ENCODE measurements at regions not wholly inside any gene's neighbourhood (a gene's known extent, or its start where the extent isn't known, plus 50 kb on each side); places are given as distances from the start of the nearest gene placed in this dataset.

GRCh38 chr2:42907835-42908234 lies 115.5 kb upstream of the HAAO start:
- TF ChIP-seq CTCF (IDR thresholded peaks at IDR 0.05 in 2 of 3, conservative IDR thresholded peaks at IDR 0.05 in 1 of 3; ENCODE audit: control insufficient read depth in 2 of 3, extremely low read depth in 1 of 3, insufficient read depth in 1 of 3, low read depth in 3 of 3, low read length in 3 of 3) (no peak), RAD51 (IDR thresholded peaks at IDR 0.05) (no peak), NFYA (IDR thresholded peaks at IDR 0.05; ENCODE audit: borderline replicate concordance, low read depth, low read length) (no peak), TAF1 (IDR thresholded peaks at IDR 0.05; ENCODE audit: borderline replicate concordance, low read depth, low read length) (no peak), KDM1A (IDR thresholded peaks at IDR 0.05; ENCODE audit: borderline replicate concordance) (no peak), ZNF687 (IDR thresholded peaks at IDR 0.05) (no peak), POLR2AphosphoS5 (IDR thresholded peaks at IDR 0.05; ENCODE audit: low read length) (no peak), REST (IDR thresholded peaks at IDR 0.05; ENCODE audit: low read depth, low read length) (no peak), MLLT1 (IDR thresholded peaks at IDR 0.05) (no peak)
